ENCODE measurements at regions not wholly inside any gene's neighbourhood (a gene's known extent, or its start where the extent isn't known, plus 50 kb on each side); places are given as distances from the start of the nearest gene placed in this dataset.
"Not testable (repeated sequence)": the region's sequence is repeated elsewhere in the genome, so short reads cannot be mapped to it uniquely, and the experiment has no call there.

- H3K36me3 Mint-ChIP-seq (ENCODE audit: insufficient read depth in 1 of 3, low read depth in 3 of 3), result no peaks in the 10 kb centered on the region
- no peak for DNase-seq
- H3K14ac ChIP-seq (ENCODE audit: insufficient read depth, low read length), result no peak overlapping the region
- H3K27ac Mint-ChIP-seq, result no peak overlapping the region
- H3K56ac ChIP-seq (ENCODE audit: insufficient read length, low read depth, low read length), result no peak overlapping the region
- no peaks in the 10 kb centered on the region for H3K9me3 Mint-ChIP-seq
- H2AK5ac ChIP-seq (ENCODE audit: insufficient read length, low read length), result no peak overlapping the region
- H2BK120ac ChIP-seq (ENCODE audit: low read depth, low read length, poor library complexity, severe bottlenecking), result no peak overlapping the region
- H2BK12ac ChIP-seq (ENCODE audit: insufficient read length, low read depth, low read length), result no peak overlapping the region
- no peak overlapping the region for H2AFZ ChIP-seq (ENCODE audit: low read length)
- H3K18ac ChIP-seq (ENCODE audit: insufficient read length, low read depth, low read length), result no peak overlapping the region
- no peak overlapping the region for H4K5ac ChIP-seq (ENCODE audit: insufficient read length, low read depth, low read length)
- H3K23ac ChIP-seq (ENCODE audit: insufficient read length, low read depth, low read length), result no peak overlapping the region
- no peak overlapping the region for H4K91ac ChIP-seq (ENCODE audit: insufficient read length, low read depth, low read length)
- no peaks in the 10 kb centered on the region for H3K4me1 ChIP-seq (ENCODE audit: insufficient read depth, low read length)
- no peaks in the 10 kb centered on the region for H3K27me3 ChIP-seq (ENCODE audit: insufficient read depth, low read length)
- TF ChIP-seq, protein P1, sequence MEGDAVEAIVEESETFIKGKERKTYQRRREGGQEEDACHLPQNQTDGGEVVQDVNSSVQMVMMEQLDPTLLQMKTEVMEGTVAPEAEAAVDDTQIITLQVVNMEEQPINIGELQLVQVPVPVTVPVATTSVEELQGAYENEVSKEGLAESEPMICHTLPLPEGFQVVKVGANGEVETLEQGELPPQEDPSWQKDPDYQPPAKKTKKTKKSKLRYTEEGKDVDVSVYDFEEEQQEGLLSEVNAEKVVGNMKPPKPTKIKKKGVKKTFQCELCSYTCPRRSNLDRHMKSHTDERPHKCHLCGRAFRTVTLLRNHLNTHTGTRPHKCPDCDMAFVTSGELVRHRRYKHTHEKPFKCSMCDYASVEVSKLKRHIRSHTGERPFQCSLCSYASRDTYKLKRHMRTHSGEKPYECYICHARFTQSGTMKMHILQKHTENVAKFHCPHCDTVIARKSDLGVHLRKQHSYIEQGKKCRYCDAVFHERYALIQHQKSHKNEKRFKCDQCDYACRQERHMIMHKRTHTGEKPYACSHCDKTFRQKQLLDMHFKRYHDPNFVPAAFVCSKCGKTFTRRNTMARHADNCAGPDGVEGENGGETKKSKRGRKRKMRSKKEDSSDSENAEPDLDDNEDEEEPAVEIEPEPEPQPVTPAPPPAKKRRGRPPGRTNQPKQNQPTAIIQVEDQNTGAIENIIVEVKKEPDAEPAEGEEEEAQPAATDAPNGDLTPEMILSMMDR (conservative IDR thresholded peaks at IDR 0.05), result no peak
- WGBS (ENCODE audit: extremely low coverage, insufficient read length, low lambda C conversion rate), result no CpG with 5 or more reads among the region's 1 CpG
- no peak overlapping the region for H3K9ac ChIP-seq (ENCODE audit: extremely low read depth, insufficient read length, low read length)
- no peak overlapping the region for H3K4me3 Mint-ChIP-seq
- no peak overlapping the region for H3K4ac ChIP-seq (ENCODE audit: low read depth, low read length)
- H3K9me3 ChIP-seq (ENCODE audit: control insufficient read depth, low read depth, low read length), result no peaks in the 10 kb centered on the region
- no peak overlapping the region for H3K27ac ChIP-seq (ENCODE audit: insufficient read length, low read depth, low read length)
- no peaks in the 10 kb centered on the region for H3K79me1 ChIP-seq (ENCODE audit: insufficient read depth, low read depth, low read length, poor library complexity, severe bottlenecking)
- no peaks in the 10 kb centered on the region for H3K4me1 Mint-ChIP-seq
- no peaks in the 10 kb centered on the region for H4K20me1 ChIP-seq (ENCODE audit: control insufficient read depth, insufficient read depth, insufficient read length)
- no peak overlapping the region for H2BK5ac ChIP-seq (ENCODE audit: insufficient read length, low read length)
- H4K8ac ChIP-seq (replicated peaks; ENCODE audit: insufficient read length, low read depth, low read length), result no peak overlapping the region
- no peak overlapping the region for H2BK15ac ChIP-seq (ENCODE audit: low read depth, low read length)
- no peaks in the 10 kb centered on the region for H3K27me3 Mint-ChIP-seq (ENCODE audit: low read depth)
- H3K23me2 ChIP-seq (ENCODE audit: insufficient read length, low read depth, low read length, poor library complexity, severe bottlenecking), result no peaks in the 10 kb centered on the region
- no peak overlapping the region for H3K4me2 ChIP-seq (ENCODE audit: insufficient read depth, insufficient read length, low read length)
- no peaks in the 10 kb centered on the region for H3K79me2 ChIP-seq (ENCODE audit: insufficient read depth, low read length)
- no peak overlapping the region for H2BK20ac ChIP-seq (ENCODE audit: low read depth, low read length, poor library complexity, severe bottlenecking)
- no peak overlapping the region for H3T11ph ChIP-seq (ENCODE audit: low read length)
Observed at GRCh38 chr4:64062991-64063390, 346.3 kb downstream of the TECRL start.

- not testable (repeated sequence) for H3K56ac ChIP-seq (ENCODE audit: insufficient read length, low read depth, low read length); H3K27me3 Mint-ChIP-seq (ENCODE audit: low read depth); H3K9me3 ChIP-seq (ENCODE audit: control insufficient read depth, low read depth, low read length); H3K23me2 ChIP-seq (ENCODE audit: insufficient read length, low read depth, low read length, poor library complexity, severe bottlenecking); H2AK5ac ChIP-seq (ENCODE audit: insufficient read length, low read length); H2BK5ac ChIP-seq (ENCODE audit: insufficient read length, low read length); H3K4me1 ChIP-seq (ENCODE audit: insufficient read depth, low read length); H3K23ac ChIP-seq (ENCODE audit: insufficient read length, low read depth, low read length); H3K27ac Mint-ChIP-seq; H3K4ac ChIP-seq (ENCODE audit: low read depth, low read length); H2AFZ ChIP-seq (ENCODE audit: low read length); H3K79me1 ChIP-seq (ENCODE audit: insufficient read depth, low read depth, low read length, poor library complexity, severe bottlenecking); H2BK20ac ChIP-seq (ENCODE audit: low read depth, low read length, poor library complexity, severe bottlenecking); H3K27ac ChIP-seq (ENCODE audit: insufficient read length, low read depth, low read length); H4K91ac ChIP-seq (ENCODE audit: insufficient read length, low read depth, low read length); H3K4me2 ChIP-seq (ENCODE audit: insufficient read depth, insufficient read length, low read length); H3K79me2 ChIP-seq (ENCODE audit: insufficient read depth, low read length); H4K5ac ChIP-seq (ENCODE audit: insufficient read length, low read depth, low read length); H2BK120ac ChIP-seq (ENCODE audit: low read depth, low read length, poor library complexity, severe bottlenecking); H3K14ac ChIP-seq (ENCODE audit: insufficient read depth, low read length); H2BK15ac ChIP-seq (ENCODE audit: low read depth, low read length); H3T11ph ChIP-seq (ENCODE audit: low read length); DNase-seq; H2BK12ac ChIP-seq (ENCODE audit: insufficient read length, low read depth, low read length); H3K4me1 Mint-ChIP-seq; H3K27me3 ChIP-seq (ENCODE audit: insufficient read depth, low read length); H3K18ac ChIP-seq (ENCODE audit: insufficient read length, low read depth, low read length); H4K8ac ChIP-seq (replicated peaks; ENCODE audit: insufficient read length, low read depth, low read length); H3K4me3 Mint-ChIP-seq; H3K9ac ChIP-seq (ENCODE audit: extremely low read depth, insufficient read length, low read length); H4K20me1 ChIP-seq (ENCODE audit: control insufficient read depth, insufficient read depth, insufficient read length)
- Mint-ChIP-seq H3K9me3 (peaks cover 25 to 27% of the 10 kb centered on the region in 2 experiments; a peak in 4 of 5 replicates), H3K36me3 (ENCODE audit: insufficient read depth in 1 of 3, low read depth in 3 of 3) (peaks cover 0 to 21% (median 2%) of the 10 kb centered on the region in 3 experiments; a peak in 4 of 7 replicates)
- no CpG with 5 or more reads among the region's 23 CpGs for WGBS (ENCODE audit: extremely low coverage, insufficient read length, low lambda C conversion rate)
Observed at GRCh38 chr4:64037033-64037432, 372.2 kb downstream of the TECRL start.

Data from H9 (cell line).